ENCODE measurements at regions not wholly inside any gene's neighbourhood (a gene's known extent, or its start where the extent isn't known, plus 50 kb on each side); places are given as distances from the start of the nearest gene placed in this dataset.

DNA sequence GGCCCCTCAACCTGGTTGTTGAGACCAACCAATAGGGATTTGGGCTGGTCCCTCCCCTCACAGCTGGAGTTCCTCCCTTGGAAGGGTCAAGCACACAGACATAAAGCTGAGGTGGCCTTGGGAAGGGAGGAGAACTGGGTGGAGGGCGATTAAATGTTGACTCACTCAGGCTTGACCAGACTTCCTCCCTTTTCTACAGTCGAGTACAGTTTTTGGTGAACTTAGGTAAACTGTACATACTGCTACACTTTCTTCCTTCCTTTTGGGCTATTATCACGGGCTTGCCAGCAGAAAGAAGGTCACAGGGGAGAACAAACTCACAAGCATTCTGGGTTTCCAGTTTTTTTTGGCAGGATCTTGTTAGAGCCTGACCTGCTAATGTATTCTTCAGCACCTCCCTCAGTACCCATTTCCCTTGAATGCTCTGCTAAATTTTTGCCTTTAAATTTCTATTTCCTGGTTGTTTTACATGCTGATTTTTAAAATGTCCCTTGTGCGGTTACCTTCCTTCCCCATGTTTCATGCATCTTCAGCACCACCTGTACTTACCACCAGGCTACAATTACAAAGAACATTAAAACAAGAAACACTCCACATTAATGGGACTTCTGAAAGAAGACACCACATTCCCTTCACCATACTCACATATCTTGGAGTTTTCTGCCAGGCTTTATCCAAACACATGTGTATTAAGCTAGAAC, 135.2 kb upstream of the RASGEF1B start:
- TF ChIP-seq POLR2A (IDR thresholded peaks at IDR 0.05), result no peak
- TF ChIP-seq, protein P1, sequence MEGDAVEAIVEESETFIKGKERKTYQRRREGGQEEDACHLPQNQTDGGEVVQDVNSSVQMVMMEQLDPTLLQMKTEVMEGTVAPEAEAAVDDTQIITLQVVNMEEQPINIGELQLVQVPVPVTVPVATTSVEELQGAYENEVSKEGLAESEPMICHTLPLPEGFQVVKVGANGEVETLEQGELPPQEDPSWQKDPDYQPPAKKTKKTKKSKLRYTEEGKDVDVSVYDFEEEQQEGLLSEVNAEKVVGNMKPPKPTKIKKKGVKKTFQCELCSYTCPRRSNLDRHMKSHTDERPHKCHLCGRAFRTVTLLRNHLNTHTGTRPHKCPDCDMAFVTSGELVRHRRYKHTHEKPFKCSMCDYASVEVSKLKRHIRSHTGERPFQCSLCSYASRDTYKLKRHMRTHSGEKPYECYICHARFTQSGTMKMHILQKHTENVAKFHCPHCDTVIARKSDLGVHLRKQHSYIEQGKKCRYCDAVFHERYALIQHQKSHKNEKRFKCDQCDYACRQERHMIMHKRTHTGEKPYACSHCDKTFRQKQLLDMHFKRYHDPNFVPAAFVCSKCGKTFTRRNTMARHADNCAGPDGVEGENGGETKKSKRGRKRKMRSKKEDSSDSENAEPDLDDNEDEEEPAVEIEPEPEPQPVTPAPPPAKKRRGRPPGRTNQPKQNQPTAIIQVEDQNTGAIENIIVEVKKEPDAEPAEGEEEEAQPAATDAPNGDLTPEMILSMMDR (IDR thresholded peaks at IDR 0.05), result peak in 1 of 6 experiments; percentile 14

Data from esophagus squamous epithelium (tissue), 4 donors.